ENCODE measurements at regions not wholly inside any gene's neighbourhood (a gene's known extent, or its start where the extent isn't known, plus 50 kb on each side); places are given as distances from the start of the nearest gene placed in this dataset.

GRCh38 chr20:12623870-12624269 is 384.9 kb upstream of the SPTLC3 start:
- WGBS, 3 donors = 100% methylated on average over 1 of the region's 1 CpG
- H3K4me1 ChIP-seq = no peaks in the 10 kb centered on the region
- intact Hi-C loops (cut with DNase I) = no loop called here
- no peak for TF ChIP-seq CTCF (IDR thresholded peaks at IDR 0.05)
- no peaks in the 10 kb centered on the region for H3K27me3 ChIP-seq (ENCODE audit: insufficient read depth in 3 of 3, low read length in 2 of 3)
- H3K36me3 ChIP-seq (ENCODE audit: insufficient read depth in 1 of 2, low read depth in 1 of 2) = no peaks in the 10 kb centered on the region
- no peak overlapping the region for H3K27ac ChIP-seq
- no peak overlapping the region for H3K4me3 ChIP-seq
- H3K9me3 ChIP-seq = no peaks in the 10 kb centered on the region
- DNase-seq (no peak), ATAC-seq (no peak)

- intact Hi-C loops (cut with DNase I) = no loop called here
- TF ChIP-seq CTCF (IDR thresholded peaks at IDR 0.05) = no peak
- Histone ChIP-seq H3K27ac (no peak overlapping the region), H3K27me3 (ENCODE audit: insufficient read depth in 3 of 3, low read length in 2 of 3) (no peaks in the 10 kb centered on the region), H3K4me1 (no peaks in the 10 kb centered on the region), H3K9me3 (no peaks in the 10 kb centered on the region), H3K4me3 (no peak overlapping the region), H3K36me3 (ENCODE audit: insufficient read depth in 1 of 2, low read depth in 1 of 2) (no peaks in the 10 kb centered on the region)
- DNase-seq = no peak
- no peak for ATAC-seq
- WGBS, 3 donors = 78 to 83% (median 78%) methylated on average over 4 of the region's 4 CpGs
These were observed 381.3 kb upstream of the SPTLC3 start for GRCh38 chr20:12627485-12627884.

GRCh38 chr20:12638633-12639312 is 370.0 kb upstream of the SPTLC3 start:
- no peaks in the 10 kb centered on the region for H3K9me3 ChIP-seq
- no peak for TF ChIP-seq CTCF (IDR thresholded peaks at IDR 0.05)
- no peak overlapping the region for H3K27ac ChIP-seq
- 76 to 77% (median 76%) methylated on average over 7 of the region's 7 CpGs for WGBS, 3 donors
- no peak for DNase-seq
- intact Hi-C loops (cut with DNase I) = no loop called here
- H3K36me3 ChIP-seq (ENCODE audit: insufficient read depth in 1 of 2, low read depth in 1 of 2) = no peaks in the 10 kb centered on the region
- no peak for ATAC-seq
- H3K27me3 ChIP-seq (ENCODE audit: insufficient read depth in 3 of 3, low read length in 2 of 3) = no peaks in the 10 kb centered on the region
- H3K4me3 ChIP-seq = no peak overlapping the region
- no peaks in the 10 kb centered on the region for H3K4me1 ChIP-seq

GRCh38 chr20:12640251-12640650 is 368.5 kb upstream of the SPTLC3 start:
- DNase-seq = no peak
- no peak overlapping the region for H3K27ac ChIP-seq
- ATAC-seq = no peak
- intact Hi-C loops (cut with DNase I) = no loop called here
- H3K27me3 ChIP-seq (ENCODE audit: insufficient read depth in 3 of 3, low read length in 2 of 3) = no peaks in the 10 kb centered on the region
- no peaks in the 10 kb centered on the region for H3K36me3 ChIP-seq (ENCODE audit: insufficient read depth in 1 of 2, low read depth in 1 of 2)
- no peaks in the 10 kb centered on the region for H3K9me3 ChIP-seq
- TF ChIP-seq CTCF (IDR thresholded peaks at IDR 0.05) = no peak
- H3K4me1 ChIP-seq = no peaks in the 10 kb centered on the region
- H3K4me3 ChIP-seq = no peak overlapping the region
- 41 to 60% (median 52%) methylated on average over 4 of the region's 4 CpGs for whole genome bisulfite sequencing, 3 donors

GRCh38 chr20:12641619-12642018 is 367.2 kb upstream of the SPTLC3 start:
- H3K4me1 ChIP-seq = no peaks in the 10 kb centered on the region
- no peaks in the 10 kb centered on the region for H3K36me3 ChIP-seq (ENCODE audit: insufficient read depth in 1 of 2, low read depth in 1 of 2)
- intact Hi-C loops (cut with DNase I) = no loop called here
- H3K4me3 ChIP-seq = no peak overlapping the region
- no peak overlapping the region for H3K27ac ChIP-seq
- H3K9me3 ChIP-seq = no peaks in the 10 kb centered on the region
- H3K27me3 ChIP-seq (ENCODE audit: insufficient read depth in 3 of 3, low read length in 2 of 3) = no peaks in the 10 kb centered on the region
- TF ChIP-seq CTCF (IDR thresholded peaks at IDR 0.05) = no peak
- no peak for DNase-seq
- WGBS, 3 donors = 36 to 58% (median 42%) methylated on average over 4 of the region's 4 CpGs
- ATAC-seq = no peak
